Cardiac fibroblast (primary cell): ENCODE measurements at regions not wholly inside any gene's neighbourhood (a gene's known extent, or its start where the extent isn't known, plus 50 kb on each side); places are given as distances from the start of the nearest gene placed in this dataset.
A peak's percentile ranks its signal among the peaks of the same experiment; 100 is the strongest.

ENCODE experiments used
- DNase-seq, 2 donors: peaks; one replicate each; pipeline versions ENCODE4 v3.0.0 to v3.0.0-alpha.2; 2010; ENCODE audit warnings: low read depth in 2 of 2
- H3K4me3 ChIP-seq, 2 donors: replicated peaks in 1 of 2; 1 replicate in 1 of 2; 2 replicates in 1 of 2; pipeline ENCODE4 v1.5.1; 2011; ENCODE audit warnings: low read depth in 2 of 2, low read length in 2 of 2, mild to moderate bottlenecking in 2 of 2, moderate library complexity in 1 of 2
- TF ChIP-seq, protein P1 (sequence below): IDR thresholded peaks from one replicate; pipeline ENCODE4 v1.5.1; 2011; ENCODE audit warnings: low read depth, mild to moderate bottlenecking, low read length, inconsistent platforms

DNA sequence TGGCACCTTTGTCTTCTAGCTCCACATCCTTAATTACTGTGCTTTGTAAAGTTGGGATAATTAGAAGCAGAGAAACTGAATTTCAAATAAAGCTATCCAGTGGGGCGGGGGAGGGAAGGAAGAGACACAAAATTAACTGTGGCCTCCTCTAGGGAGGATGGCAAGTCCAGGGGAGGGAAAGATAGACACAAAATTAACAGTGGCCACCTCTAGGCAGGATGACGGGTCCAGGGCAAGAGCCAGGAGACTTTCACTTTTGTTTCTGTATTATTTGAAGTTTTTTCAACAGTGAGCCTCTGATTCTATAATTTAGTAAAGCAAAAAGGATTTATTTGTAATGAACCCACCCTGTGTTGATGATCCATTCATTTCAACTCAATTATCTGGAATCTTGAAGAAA, 335.9 kb downstream of the MSX2 start:
- no peak for DNase-seq
- TF ChIP-seq, protein P1, sequence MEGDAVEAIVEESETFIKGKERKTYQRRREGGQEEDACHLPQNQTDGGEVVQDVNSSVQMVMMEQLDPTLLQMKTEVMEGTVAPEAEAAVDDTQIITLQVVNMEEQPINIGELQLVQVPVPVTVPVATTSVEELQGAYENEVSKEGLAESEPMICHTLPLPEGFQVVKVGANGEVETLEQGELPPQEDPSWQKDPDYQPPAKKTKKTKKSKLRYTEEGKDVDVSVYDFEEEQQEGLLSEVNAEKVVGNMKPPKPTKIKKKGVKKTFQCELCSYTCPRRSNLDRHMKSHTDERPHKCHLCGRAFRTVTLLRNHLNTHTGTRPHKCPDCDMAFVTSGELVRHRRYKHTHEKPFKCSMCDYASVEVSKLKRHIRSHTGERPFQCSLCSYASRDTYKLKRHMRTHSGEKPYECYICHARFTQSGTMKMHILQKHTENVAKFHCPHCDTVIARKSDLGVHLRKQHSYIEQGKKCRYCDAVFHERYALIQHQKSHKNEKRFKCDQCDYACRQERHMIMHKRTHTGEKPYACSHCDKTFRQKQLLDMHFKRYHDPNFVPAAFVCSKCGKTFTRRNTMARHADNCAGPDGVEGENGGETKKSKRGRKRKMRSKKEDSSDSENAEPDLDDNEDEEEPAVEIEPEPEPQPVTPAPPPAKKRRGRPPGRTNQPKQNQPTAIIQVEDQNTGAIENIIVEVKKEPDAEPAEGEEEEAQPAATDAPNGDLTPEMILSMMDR, result no peak
- no peak overlapping the region for H3K4me3 ChIP-seq

DNA sequence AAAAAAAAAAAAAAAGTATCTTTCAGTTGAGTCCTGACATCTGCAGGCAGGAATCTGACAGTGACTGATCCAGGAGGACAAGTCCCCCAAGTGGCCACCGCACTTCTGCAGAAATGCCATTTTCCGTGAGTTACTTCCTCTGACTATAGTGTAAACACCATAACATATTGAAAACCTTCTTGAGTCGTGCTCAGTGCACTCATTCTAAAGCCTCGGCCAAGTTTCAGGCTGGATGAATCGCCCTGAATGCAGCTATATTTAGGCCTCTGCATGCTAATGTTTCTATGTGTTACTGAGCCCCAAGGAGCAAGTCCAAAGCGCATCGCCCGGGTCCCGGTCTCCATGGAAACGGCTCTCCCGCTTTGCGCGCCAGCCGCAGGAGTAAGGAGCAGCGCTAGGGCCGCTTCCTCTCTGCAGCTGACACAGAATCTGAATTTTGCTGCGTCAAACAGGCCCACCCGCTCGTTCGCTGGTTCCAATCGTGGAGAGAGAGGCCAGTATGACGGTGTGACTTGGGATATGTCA, 335.4 kb downstream of the MSX2 start:
- H3K4me3 ChIP-seq, result no peak overlapping the region
- peak in 1 of 2 donors; percentile 2 for DNase-seq
- TF ChIP-seq, protein P1, result no peak

DNA sequence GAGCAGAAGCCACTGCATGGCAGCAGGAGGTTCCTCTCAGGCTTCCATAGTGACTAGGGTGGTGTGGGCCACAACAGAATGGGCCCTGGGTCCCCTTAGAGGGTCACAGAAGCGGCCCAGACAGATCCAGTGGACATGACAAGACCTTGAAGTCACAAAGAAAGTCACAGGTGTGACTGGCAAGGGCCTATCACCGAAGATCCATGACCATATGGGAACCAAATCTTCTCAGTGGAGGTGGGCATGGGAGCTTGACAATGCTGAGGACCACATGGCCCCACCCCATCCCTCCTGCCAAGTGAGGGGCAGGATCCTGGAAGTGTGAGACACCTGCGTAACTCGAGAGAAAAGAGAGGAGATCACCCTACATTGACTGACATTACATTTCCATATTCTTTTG, 332.4 kb downstream of the MSX2 start:
- no peak for DNase-seq
- TF ChIP-seq, protein P1, result no peak
- H3K4me3 ChIP-seq, result no peak overlapping the region

DNA sequence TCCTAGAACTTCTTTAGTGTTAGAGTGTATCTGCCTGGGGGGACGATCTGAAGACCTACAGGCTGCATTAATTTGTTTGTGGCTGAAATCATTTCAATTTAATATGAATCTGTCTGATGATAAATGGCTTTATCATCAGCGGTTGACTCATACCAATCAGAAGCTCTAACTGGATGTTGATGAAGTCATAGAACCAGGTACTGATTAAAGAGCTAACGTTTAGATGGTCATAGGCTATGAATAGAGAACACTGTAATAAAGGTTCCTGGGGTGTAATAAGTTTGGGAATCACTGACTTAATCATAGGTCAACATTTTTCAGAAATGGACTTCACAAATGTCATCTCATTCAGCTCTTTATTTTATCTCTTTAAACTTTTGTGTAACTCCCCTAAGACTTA, 329.9 kb downstream of the MSX2 start:
- no peak for DNase-seq
- no peak overlapping the region for H3K4me3 ChIP-seq
- TF ChIP-seq, protein P1, result no peak

DNA sequence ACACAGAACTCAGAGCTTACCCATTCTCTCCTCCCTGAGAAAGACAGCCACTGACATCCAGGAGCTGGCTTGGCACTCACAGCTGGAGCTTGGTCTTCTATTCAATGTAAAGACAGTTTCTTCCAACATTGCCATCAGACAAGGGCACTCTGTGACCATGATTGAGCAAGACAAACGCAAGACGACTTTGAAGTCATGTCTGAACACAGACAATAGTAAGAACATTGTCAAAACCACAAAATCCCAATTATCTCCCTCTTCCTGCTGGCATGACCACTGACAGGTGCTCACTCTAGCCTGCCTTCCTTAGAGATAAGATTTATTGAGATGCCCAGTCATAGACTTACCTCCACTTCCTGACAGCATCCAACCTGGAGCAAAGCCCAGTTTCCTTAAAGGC, 328.0 kb downstream of the MSX2 start:
- H3K4me3 ChIP-seq, result no peak overlapping the region
- no peak for DNase-seq
- TF ChIP-seq, protein P1, result no peak

DNA sequence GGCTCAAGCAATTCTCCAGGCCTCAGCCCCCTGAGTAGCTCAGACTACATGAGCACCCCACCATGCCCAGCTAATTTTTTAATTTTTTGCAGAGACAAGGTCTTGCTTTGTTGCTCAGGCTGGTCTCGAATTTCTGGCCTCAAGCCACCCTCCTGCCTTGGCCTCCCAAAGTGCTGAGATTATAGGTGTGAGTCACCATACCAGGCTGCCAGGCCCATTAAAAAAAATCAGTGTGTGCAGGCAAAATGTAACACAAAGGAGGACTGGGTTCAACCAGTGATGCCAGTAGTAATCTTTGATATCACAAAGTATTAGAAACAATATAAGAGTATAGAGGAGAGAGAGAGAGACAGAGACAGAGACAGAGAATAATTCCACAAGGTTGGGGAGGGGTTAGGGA, 322.7 kb downstream of the MSX2 start:
- TF ChIP-seq, protein P1, result no peak
- no peak for DNase-seq
- H3K4me3 ChIP-seq, result no peak overlapping the region

DNA sequence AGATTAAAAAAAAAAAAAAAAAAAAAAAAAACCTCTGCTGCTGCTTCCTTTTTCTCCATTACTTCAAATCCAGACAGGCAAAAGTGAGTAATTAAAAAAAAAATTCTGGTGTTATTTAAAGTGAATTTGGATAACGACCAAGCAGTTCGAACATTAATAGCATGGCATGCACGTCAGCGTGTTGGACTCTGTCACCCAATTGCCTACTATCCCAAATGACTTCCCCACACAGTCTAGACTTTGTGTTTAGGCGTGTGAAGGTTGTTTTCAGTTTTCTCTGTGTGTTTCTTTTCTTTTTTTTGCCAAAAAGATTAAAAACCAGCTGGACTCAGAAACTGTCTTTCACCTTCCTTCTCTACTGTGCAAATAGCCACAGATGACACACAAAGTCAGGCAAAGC, 321.4 kb downstream of the MSX2 start:
- DNase-seq, result no peak
- TF ChIP-seq, protein P1, result no peak
- H3K4me3 ChIP-seq, result no peak overlapping the region
